ENCODE measurements at regions not wholly inside any gene's neighbourhood (a gene's known extent, or its start where the extent isn't known, plus 50 kb on each side); places are given as distances from the start of the nearest gene placed in this dataset.

GRCh38 chr15:69947394-69947793 lies 150.3 kb downstream of the TLE3 start:
- TF ChIP-seq CTCF (IDR thresholded peaks at IDR 0.05; ENCODE audit: insufficient read depth, low read length), result no peak
- no peak overlapping the region for H3K4me3 ChIP-seq (ENCODE audit: low read depth, low read length)
- no peak for DNase-seq (ENCODE audit: low read depth)

DNA sequence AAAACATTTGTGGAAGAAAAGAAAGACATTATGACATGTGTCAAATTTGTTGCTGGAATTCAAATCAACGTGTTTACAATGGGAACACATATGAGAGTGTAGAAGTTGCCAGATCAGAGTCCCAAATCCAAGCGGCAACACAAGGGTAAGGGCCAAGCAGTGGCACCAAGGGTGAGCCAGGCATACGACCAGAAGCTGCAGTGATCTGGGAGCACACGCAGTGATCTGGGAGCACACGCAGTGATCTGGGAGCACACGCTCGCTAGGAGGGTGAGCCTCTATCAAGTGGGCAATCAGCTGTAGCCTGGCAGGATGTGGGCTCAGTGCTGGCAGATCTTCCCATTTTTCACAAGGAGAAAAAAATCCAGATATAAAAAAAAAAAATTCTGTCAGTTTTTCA lies 148.2 kb downstream of the TLE3 start:
- no peak for TF ChIP-seq CTCF (IDR thresholded peaks at IDR 0.05; ENCODE audit: insufficient read depth, low read length)
- no peak overlapping the region for H3K4me3 ChIP-seq (ENCODE audit: low read depth, low read length)
- DNase-seq (ENCODE audit: low read depth), result no peak

DNA sequence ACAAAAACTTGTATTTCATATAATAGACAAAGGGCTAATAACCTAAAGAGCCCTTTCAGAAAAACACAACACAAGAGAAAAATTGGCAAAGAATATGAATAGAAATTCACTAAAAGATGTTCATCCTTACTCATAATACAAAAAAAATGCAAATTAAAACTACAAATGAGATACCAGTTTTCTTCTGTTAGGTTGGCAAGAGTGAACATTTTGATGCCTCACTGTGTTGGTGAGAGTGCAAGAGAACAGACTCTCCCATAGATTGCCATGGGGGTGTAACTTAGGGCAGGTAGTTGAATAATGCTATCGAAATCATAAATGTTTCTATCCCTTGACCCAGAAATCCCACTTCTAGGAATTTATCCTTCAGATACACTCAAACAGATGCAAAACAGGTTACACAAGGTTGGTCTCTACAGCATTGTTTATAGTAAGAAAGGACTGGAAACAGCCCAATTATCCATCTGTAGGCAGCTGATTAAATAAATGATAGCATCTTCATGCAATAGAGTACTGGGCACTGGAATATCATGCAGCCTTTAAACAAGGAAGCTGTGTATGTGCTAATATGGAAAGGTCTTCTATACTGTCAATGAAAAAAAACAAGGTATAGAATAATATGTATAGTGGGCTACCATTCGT lies 146.3 kb downstream of the TLE3 start:
- no peak for TF ChIP-seq CTCF (IDR thresholded peaks at IDR 0.05; ENCODE audit: insufficient read depth, low read length)
- no peak for DNase-seq (ENCODE audit: low read depth)
- no peak overlapping the region for H3K4me3 ChIP-seq (ENCODE audit: low read depth, low read length)

GRCh38 chr15:69951898-69952555 lies 145.7 kb downstream of the TLE3 start:
- no peak overlapping the region for H3K4me3 ChIP-seq (ENCODE audit: low read depth, low read length)
- TF ChIP-seq CTCF (IDR thresholded peaks at IDR 0.05; ENCODE audit: insufficient read depth, low read length), result no peak
- DNase-seq (ENCODE audit: low read depth), result peak; percentile 1

- H3K4me3 ChIP-seq (ENCODE audit: low read depth, low read length), result no peak overlapping the region
- DNase-seq (ENCODE audit: low read depth), result no peak
- TF ChIP-seq CTCF (IDR thresholded peaks at IDR 0.05; ENCODE audit: insufficient read depth, low read length), result no peak
These were observed 144.7 kb downstream of the TLE3 start for GRCh38 chr15:69953051-69953450.

GRCh38 chr15:69953816-69954215 lies 143.9 kb downstream of the TLE3 start:
- no peak for DNase-seq (ENCODE audit: low read depth)
- TF ChIP-seq CTCF (IDR thresholded peaks at IDR 0.05; ENCODE audit: insufficient read depth, low read length), result no peak
- H3K4me3 ChIP-seq (ENCODE audit: low read depth, low read length), result no peak overlapping the region
